HG02571 (cell line): ENCODE measurements at regions not wholly inside any gene's neighbourhood (a gene's known extent, or its start where the extent isn't known, plus 50 kb on each side); places are given as distances from the start of the nearest gene placed in this dataset.
"Not testable (repeated sequence)": the region's sequence is repeated elsewhere in the genome, so short reads cannot be mapped to it uniquely, and the experiment has no call there.

Experiments
- ATAC-seq: cut with Tn5 transposase; IDR thresholded peaks from one replicate; pipeline ENCODE4 v1.9.1; 2021; ENCODE audit warnings: mild to moderate bottlenecking, moderate library complexity; ENCODE audit not compliant: unreplicated experiment

DNA sequence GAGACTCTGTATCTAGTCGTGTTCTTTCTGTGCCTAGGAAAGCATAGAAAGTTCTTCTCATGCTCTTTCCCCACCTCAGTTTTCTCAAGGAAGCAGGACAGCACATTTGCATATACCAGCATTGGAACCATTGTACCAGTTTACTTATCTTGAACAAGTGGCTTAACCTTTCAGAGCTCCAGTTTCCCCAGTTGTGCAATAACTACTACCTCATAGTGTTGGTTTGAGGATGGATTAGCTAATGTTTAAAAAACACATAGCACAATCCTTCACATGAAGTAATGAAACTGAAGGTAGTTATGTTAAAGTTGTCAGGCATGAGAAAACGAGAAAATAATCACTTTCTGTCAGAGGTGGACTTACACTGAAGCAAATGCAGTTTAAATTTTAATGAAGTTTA lies 92.2 kb upstream of the H2AZ1 start:
- ATAC-seq: no peak

DNA sequence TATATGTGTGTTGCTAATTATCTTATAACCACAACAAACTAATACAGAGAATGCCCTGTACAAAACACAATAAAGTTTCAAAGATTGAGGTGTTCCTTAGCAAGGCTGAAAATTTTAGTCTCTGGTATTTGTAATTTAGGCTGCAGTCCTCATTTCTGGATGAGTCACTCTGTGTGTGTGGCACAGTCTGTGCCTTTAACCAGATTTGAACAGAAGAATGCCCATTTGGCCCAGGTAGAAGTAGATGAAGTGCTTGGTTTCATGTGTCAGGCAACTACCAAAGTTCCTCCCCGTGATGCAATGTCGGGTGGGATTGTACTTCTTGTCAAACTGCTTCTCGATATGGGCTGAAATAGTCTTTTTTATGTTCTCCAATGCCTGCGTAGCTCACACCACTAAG lies 91.6 kb upstream of the H2AZ1 start:
- ATAC-seq: no peak

DNA sequence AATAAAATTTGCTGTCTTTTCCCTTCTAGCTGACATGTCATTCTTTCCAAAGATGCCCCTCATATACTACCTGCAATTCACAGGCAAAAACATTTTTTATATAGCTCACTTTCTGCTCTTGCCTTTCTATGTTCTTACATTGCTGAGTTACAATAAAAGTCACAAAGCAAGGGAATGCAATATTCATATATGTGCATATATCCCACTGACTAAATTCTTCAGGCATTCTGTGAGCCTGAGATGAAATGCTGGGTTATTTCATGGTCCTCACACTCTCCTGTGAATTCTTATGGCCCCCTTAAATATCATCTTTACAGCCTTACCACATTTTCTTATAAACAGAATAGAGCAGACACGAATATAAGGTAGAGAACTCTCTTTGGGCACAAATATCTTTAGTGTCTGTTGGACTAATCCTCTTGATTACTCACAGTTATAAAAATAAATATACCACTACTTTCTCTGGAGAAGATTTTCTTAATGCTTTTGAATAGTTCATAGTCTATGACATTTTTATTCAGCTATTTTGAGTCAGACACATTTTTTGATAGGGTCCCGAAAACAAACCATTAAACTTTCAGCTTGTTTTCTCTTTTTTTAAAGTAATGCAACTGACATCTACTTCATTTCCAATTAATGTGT lies 84.1 kb upstream of the H2AZ1 start:
- ATAC-seq: no peak

DNA sequence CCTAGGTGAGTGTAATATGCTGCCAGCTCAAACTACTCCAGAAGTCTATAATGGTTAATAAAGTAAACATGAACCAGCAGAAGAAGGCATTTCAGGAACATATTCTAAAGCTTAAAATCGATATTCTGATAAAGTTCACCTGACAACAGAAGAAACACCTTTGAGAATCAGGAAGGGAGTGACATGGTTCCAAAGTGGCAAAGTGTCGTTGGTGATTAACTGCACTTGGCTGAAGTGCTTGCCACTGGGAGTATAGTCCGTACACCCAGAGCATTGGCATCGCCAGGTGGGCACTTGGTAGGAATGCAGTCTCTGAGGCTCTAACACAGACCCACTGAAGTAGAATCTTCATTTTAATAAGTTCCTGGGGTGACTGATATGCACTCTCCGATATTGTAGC lies 76.0 kb upstream of the H2AZ1 start:
- no peak for ATAC-seq

DNA sequence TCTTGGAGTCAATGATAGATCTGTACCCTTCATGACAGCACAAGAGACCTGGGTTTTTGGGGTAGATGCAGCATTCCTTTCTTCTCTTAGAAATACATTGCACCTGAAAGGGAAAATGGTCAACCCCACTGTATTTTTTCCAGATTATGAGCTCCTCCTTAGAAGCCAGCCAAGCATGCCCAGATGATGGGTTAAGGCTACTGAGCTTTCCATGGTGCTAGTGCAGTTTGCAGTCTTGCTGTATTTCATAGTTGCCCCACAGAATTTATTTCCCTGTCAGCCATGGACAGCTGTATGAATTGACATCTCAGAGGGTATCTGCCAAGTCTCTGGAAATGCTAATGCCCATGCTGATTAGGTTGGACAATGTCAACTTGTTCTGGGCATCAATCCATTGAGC lies 73.7 kb upstream of the H2AZ1 start:
- no peak for ATAC-seq

DNA sequence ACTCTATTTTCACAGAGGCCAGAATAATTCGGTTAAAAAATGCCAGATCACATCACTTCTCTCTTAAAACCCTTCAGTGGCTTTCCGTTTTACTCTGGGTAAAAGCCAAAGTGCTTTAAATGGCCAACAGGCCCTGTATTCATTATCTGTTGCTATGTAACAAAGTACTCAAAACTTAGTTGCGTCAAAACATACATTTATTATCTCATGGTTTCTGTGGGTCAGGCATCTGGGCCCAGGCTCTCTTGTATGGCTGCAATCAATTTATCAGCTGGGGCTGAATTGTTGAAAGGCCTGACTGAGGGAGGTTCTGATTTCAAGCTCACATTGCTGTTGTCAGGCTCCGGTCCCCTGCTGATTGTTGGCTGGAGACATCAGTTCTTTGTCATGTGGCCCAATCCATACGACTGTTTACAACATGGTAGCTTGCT lies 72.7 kb upstream of the H2AZ1 start:
- no peak for ATAC-seq

DNA sequence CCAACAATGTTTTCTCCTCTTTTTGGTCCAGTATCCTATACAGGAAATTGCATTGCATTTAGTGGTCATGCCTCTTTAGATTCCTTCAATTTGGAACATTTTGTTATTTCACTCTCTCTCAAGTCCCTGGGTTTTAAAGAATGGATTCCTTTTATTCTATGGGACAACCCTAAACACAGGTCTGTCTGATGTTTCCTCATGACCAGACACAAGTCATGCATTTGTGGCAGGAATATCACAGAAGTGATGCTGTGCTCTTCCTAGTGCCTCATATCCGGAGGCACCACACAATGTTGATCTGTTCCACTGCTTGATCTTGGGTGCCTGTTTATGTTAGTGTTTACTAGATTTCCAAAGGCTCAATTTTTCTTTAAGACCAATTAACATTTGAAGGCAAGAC lies 69.7 kb upstream of the H2AZ1 start:
- no peak for ATAC-seq

DNA sequence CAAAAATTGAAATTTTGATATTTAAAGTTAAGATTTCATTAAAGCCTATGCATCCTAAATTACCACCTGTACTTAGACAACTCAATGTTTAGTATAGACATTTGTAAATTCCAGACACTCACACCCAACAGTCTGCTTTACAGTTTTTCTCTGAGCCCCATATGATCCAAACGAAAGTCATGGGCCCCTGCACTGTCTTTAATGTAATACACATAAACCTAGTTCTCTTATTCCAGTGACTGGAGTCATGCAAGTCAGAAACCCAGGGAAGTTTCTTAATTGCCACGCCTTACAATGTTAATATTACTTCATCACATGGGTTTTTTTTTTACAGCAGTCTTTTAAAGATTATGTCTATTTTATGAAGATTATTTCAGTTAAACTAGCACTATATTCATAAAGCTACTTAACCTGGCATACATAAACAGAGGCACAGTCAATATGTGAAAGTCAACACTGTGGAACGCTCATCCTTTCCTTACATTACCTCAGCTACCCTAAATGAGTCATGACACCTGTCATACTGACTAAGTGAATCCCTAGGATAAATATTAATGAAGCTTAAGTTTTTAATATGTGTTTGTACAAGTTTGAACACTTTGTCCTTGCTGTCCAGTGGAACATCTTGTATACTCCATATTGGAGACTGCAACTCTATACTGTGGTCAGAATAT lies 67.7 kb upstream of the H2AZ1 start:
- no peak for ATAC-seq

DNA sequence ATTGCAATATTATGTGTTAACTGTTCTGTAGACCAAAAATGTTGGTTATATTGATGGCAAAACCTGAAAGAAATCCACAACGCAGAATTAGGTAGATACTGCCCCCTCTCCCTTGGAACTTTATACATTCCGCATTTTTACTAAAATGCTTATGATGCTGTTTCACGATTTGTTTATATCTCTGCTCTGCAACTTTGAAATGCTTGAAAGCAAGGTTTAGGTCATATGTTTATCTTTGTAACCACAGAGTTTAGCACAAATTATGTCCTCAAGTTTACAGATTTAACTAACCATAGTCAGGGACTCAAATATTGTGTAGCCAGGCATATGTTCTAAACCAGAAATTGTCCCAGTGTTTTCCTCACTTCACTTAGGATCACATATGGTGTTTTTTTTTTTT lies 66.1 kb upstream of the H2AZ1 start:
- no peak for ATAC-seq

DNA sequence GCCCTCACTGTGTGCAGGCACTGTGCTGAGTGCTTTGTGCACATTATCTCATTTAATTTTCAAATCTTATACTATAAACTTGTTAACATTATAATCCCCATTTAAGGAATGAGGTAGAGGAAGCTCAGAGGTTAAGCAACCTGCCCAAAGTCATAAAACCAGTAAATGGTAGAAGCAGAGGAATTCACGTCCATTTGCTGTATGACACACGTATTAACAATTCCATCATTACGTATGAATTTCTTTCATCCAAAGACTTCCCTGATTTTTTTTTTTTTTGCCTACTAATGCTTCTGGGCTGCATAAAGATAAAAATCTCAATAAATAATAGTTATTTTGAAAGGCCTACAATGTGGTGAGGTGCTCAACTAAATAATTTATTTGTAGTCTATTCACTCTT lies 64.5 kb upstream of the H2AZ1 start:
- no peak for ATAC-seq

DNA sequence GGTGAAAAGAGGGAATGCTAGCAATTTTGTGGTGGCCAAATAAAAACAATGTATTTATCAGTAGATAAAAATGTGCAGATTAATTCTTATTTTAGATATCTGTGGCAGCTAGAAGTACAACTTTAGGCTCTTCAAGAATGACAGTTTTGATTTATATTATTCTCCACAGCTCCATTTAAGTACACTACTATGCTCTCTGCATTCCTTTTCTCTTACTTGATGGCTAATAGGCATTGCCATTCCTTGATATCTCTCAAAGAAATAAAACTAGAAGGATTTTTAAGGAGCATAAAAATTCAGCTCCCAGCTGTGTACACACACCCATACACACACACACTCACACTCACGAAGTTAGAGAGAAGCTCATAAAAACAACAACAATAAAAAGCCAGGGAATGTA lies 59.4 kb upstream of the H2AZ1 start:
- ATAC-seq: no peak

DNA sequence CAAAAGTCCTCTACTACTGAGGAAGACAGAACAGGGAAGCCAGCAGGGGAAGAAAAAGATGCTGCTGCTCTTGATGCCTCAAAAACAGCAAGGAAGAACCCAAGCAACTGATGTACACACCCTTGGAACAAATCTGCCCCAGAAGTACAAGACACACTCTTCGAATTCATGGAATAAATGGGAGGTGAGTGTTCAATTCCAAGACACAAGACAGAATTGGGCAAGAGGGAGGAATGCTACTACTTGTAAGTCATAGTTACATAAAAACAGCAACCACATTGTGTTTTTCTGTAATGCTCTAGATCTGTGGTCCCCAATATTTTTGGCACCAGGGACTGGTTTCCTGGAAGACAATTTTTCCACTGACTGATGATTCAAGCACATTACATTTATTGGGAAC lies 58.0 kb upstream of the H2AZ1 start:
- no peak for ATAC-seq

DNA sequence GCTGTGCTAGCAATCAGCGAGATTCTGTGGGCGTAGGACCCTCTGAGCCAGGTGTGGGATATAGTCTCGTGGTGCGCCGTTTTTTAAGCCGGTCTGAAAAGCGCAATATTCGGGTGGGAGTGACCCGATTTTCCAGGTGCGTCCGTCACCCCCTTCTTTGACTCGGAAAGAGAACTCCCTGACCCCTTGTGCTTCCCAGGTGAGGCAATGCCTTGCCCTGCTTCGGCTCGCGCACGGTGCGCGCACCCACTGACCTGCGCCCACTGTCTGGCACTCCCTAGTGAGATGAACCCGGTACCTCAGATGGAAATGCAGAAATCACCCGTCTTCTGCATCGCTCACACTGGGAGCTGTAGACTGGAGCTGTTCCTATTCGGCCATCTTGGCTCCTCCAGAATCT lies 56.1 kb upstream of the H2AZ1 start:
- not testable (repeated sequence) for ATAC-seq
